GM19395 (cell line): ENCODE measurements at regions not wholly inside any gene's neighbourhood (a gene's known extent, or its start where the extent isn't known, plus 50 kb on each side); places are given as distances from the start of the nearest gene placed in this dataset.

Source experiments
- ATAC-seq: cut with Tn5 transposase; IDR thresholded peaks from one replicate; pipeline ENCODE4 v1.9.1; 2021; ENCODE audit warnings: mild to moderate bottlenecking, moderate library complexity; ENCODE audit not compliant: unreplicated experiment

GRCh38 chr20:57013217-57013616 is 253.2 kb downstream of the BMP7 start:
- ATAC-seq, result no peak

GRCh38 chr20:57013741-57014140 is 252.7 kb downstream of the BMP7 start:
- ATAC-seq, result no peak

GRCh38 chr20:57020364-57020763 is 246.1 kb downstream of the BMP7 start:
- no peak for ATAC-seq

- ATAC-seq, result no peak
Measured at GRCh38 chr20:57022306-57022705, 244.1 kb downstream of the BMP7 start.

GRCh38 chr20:57023007-57023406 is 243.4 kb downstream of the BMP7 start:
- no peak for ATAC-seq

- no peak for ATAC-seq
Measured at GRCh38 chr20:57023997-57024396, 242.4 kb downstream of the BMP7 start.

- no peak for ATAC-seq
Measured at GRCh38 chr20:57024849-57025248, 241.6 kb downstream of the BMP7 start.

GRCh38 chr20:57025261-57025660 is 241.2 kb downstream of the BMP7 start:
- no peak for ATAC-seq

GRCh38 chr20:57025666-57026224 is 240.7 kb downstream of the BMP7 start:
- no peak for ATAC-seq

- ATAC-seq, result no peak
Measured at GRCh38 chr20:57027777-57028176, 238.7 kb downstream of the BMP7 start.

GRCh38 chr20:57030611-57031600 is 235.5 kb downstream of the BMP7 start:
- no peak for ATAC-seq

GRCh38 chr20:57031867-57032355 is 234.5 kb downstream of the BMP7 start:
- ATAC-seq, result no peak

GRCh38 chr20:57032847-57033246 is 233.6 kb downstream of the BMP7 start:
- ATAC-seq, result no peak

- ATAC-seq, result no peak
Measured at GRCh38 chr20:57034001-57034400, 232.4 kb downstream of the BMP7 start.

- no peak for ATAC-seq
Measured at GRCh38 chr20:57037689-57038088, 228.8 kb downstream of the BMP7 start.

- no peak for ATAC-seq
Measured at GRCh38 chr20:57038608-57039440, 227.6 kb downstream of the BMP7 start.

GRCh38 chr20:57040466-57040865 is 226.0 kb downstream of the BMP7 start:
- no peak for ATAC-seq

GRCh38 chr20:57040924-57041323 is 225.5 kb downstream of the BMP7 start:
- ATAC-seq, result no peak

- ATAC-seq, result no peak
Measured at GRCh38 chr20:57043091-57043490, 223.3 kb downstream of the BMP7 start.

GRCh38 chr20:57043669-57044268 is 222.7 kb downstream of the BMP7 start:
- ATAC-seq, result no peak
